ENCODE measurements at regions not wholly inside any gene's neighbourhood (a gene's known extent, or its start where the extent isn't known, plus 50 kb on each side); places are given as distances from the start of the nearest gene placed in this dataset.
"Not testable (repeated sequence)": the region's sequence is repeated elsewhere in the genome, so short reads cannot be mapped to it uniquely, and the experiment has no call there.

GRCh38 chr13:69649063-69649392 lies 458.6 kb upstream of the ATXN8OS start:
- DNase-seq = no peak

DNA sequence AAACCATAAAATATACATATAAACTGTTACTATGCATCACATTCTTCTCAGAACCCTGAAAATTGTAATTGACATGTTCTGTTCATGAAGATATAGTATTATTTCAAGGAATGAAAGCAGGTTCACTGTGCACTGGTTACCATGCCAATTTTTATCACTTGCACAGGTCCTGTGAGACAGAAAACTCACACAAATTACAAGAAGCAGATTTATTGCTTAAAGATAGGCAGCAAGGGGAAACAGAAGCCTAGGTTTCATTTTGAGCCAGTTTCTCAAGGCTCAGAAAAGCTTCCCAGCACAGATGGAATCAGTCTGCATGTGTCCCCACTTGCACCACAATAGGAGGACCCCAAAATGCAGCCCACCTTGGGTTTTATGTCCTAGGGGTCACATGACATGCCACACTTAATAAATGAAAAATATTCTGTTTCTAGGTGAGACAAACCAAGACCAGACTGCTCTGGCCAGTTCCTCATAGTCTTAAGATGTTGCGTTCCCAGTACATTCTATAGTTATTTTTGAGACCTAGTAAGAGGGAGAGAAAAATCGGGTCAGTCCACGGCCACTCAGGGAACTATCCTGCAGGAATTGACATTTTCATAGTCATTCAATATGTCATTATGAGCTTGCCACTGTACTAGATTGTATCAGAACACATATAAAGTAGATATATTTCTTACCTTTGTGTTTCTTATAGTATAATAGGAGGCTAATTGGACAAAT lies 459.1 kb upstream of the ATXN8OS start:
- DNase-seq = no peak

DNA sequence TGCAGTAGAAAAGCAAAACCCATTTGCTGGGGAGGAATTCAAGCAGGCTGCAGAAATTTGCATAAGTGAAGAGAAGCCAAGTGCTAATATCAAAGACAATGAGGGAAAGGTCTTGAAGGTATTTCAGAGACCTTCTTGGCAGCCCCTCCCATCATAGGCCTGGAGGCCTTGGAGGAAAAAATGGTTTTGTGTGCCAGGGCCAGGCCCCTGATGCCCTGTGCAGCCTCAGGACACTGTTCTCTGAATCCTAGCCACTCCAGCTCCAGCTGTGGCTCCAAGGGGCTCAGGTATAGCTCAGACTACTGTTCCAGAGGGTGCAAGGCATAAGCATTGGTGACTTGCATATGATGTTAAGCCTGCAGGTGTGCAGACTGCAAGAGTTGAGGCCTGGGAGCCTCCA lies 463.2 kb upstream of the ATXN8OS start:
- no peak for DNase-seq

DNA sequence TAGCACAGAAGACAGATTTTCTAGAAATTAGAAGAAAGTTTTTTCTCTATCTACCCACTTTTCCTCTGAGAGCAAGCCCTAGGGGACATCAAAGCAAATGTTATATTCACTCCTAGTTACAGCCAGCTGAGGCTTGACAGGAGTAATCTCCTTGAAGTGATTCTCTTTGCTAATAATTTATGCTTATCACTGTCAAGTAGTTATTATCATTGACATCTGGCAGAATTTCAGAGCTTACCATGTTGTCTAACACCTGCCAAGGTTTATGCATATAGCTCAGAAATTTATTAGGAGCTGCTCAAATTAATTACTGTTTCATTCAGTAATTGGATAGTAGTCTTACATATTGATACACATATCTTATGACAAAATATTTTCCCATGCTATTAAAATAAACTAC lies 465.9 kb upstream of the ATXN8OS start:
- DNase-seq = no peak

GRCh38 chr13:69633044-69633443 lies 474.6 kb upstream of the ATXN8OS start:
- no peak for DNase-seq

DNA sequence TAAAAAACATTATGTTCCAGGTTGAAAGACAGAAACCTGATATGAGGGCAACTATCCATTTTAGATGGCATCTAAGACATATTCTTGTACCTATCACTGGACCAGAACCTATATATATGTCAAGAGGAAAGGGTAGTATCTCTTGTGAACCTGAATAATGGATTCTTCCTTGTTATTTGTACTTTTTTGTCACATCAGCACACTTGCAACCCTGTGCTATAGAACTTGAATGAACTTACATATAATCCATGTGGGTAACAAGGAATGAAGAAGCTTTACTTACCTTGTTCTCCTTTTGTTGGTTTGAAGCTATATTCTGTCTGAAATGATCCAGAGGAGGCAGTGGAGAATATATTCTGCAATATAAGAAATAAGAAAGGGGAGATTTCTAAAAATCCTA lies 483.7 kb upstream of the ATXN8OS start:
- DNase-seq = no peak

GRCh38 chr13:69619651-69620050 lies 488.0 kb upstream of the ATXN8OS start:
- DNase-seq = no peak

DNA sequence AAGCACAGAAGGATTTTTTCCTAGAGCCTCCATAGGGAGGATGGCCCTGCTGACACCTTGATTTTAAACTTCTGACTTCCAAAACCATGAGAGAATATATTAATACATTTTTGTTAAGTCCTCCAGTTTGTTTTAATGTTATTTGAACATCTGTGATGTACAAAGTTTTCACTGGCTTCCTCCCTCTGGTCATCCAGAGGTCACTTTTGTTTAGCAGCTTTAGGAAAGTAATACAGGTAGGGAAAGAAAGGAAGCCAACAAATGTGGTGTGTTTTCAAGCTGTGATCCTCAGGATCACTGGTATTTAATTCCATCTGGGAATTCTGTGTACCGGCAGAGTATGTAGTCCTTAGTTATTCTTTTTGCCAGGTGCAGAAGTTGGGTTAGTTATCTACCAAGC lies 488.8 kb upstream of the ATXN8OS start:
- no peak for DNase-seq

DNA sequence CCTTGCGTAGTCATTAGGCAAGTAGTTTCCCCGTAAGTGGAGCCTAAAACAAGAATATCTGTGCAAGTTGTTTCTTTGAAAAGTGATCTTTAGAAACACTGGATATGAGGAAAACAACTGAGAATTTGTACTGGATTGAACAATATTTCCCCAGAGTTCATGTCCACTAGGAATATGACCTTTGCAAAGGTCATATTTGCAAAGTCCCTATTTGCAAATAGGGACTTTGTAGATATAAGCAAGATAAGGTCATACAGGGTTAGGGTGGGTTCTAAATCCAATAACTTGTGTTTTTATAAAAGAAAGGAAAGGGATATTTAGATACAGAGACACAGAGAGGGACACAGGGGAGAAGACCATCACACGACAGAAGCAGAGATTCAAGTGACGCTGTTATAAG lies 489.2 kb upstream of the ATXN8OS start:
- no peak for DNase-seq

DNA sequence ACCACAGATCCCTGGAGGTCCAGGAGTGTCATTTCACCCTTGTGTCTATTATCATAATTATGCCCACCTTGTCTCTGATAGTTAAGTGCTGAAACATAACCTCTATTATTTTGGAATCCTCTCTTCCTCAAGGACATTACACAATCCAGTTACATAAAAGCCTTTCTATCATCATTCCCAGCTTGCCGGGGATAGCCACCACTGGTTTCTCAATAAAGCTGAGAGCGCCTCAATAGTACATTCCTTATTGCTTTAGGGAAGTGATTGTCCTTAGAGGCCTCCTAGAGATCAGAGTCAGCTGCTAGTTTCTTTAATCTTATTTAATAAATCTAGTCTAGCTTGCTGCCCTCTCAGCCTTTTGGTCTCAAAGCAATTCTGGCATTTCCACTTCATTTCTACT lies 490.0 kb upstream of the ATXN8OS start:
- DNase-seq = no peak

DNA sequence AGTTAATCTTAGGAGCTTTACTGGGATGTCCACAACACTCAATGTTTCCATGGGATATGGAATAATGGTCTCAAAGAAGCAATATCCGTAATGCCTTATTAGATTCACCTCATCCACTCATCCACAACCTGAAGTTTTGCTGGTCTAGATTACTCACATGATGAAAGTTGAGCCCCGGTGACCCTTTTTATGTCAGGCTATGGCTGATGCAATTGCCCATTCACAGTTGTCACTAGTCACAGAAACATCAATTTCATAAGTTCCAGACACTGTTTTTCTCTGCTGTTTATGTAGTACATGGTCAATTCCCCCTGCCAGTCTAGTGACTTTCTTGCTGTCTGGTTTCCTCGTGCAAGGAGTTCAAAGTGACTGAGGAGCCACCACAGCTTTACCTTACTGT lies 491.2 kb upstream of the ATXN8OS start:
- no peak for DNase-seq

GRCh38 chr13:69615055-69615454 lies 492.6 kb upstream of the ATXN8OS start:
- not testable (repeated sequence) for DNase-seq

GRCh38 chr13:69604698-69605097 lies 502.9 kb upstream of the ATXN8OS start:
- no peak for DNase-seq

DNA sequence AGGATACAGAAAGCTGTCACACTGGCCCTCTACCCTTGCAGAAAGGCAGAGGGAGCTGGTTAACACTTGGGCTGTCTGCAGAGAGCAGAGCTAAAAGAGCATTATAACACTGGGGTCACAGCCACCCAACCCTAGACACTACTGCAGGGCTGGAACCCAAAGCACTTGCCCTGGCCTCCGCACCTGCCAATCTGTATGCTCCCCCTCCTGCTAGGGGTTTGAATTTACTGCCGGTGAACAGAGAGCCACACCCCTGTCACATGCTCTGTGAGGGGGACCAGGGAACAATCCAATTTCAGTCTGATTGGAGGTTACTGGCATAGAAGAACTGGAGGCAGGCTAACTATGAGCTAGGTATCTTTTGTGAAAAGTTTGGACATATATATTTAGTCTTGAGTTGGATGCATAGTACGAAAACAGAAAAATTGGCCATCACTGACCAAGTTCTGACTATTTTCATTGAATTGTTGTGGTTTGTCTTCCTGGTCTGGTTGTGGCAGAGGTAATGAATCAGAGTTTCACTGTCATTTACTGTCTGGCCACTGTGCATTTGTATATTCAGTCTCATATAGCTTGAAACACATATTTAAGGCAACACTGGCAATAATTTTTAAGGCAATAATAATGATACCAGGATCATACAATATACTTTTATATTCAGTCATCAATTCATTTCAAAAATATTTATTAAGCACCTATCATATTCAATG lies 504.3 kb upstream of the ATXN8OS start:
- no peak for DNase-seq

- no peak for DNase-seq
Measured at GRCh38 chr13:69601661-69602060, 506.0 kb upstream of the ATXN8OS start.

- DNase-seq = no peak
Measured at GRCh38 chr13:69600811-69601210, 506.8 kb upstream of the ATXN8OS start.

DNA sequence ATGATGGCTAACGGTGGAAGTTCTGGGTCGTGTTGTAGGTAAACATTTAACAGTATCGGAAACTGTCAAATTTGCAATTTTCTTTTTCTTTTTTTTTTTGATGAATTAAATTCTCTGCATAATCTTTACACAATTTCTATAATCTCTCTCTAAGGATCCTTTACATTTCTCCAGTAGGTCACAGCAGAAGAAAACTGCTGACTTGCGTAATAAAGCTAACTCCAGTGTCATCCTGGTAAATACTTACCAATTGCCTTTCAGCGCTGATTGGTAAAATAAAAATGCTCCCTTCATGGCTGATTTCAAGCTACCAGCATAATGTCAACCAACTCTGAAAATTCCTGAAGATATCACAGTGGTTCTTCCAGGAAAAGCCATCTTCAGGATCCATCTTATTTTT lies 510.5 kb upstream of the ATXN8OS start:
- no peak for DNase-seq

DNA sequence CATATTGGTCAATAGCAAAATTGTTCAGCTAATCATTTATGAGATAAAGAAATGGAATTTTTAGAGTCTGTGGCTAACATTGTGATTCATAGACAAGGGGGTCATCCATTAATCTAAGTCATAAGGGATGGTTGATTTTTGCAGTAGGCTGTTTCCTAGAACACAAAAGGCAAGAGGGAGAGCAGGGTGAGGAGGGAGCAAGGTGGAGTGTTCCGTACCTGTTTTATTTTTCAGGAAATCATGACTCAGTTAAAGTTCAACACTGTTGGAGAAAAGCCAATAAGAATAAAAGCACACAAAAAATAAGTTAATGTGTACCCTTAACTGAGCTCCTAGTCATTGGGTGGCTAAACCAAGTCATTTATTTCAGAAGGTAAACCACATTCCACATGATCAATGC lies 512.4 kb upstream of the ATXN8OS start:
- no peak for DNase-seq

GRCh38 chr13:69591437-69591836 lies 516.2 kb upstream of the ATXN8OS start:
- no peak for DNase-seq

GRCh38 chr13:69589531-69590235 lies 517.9 kb upstream of the ATXN8OS start:
- no peak for DNase-seq

DNA sequence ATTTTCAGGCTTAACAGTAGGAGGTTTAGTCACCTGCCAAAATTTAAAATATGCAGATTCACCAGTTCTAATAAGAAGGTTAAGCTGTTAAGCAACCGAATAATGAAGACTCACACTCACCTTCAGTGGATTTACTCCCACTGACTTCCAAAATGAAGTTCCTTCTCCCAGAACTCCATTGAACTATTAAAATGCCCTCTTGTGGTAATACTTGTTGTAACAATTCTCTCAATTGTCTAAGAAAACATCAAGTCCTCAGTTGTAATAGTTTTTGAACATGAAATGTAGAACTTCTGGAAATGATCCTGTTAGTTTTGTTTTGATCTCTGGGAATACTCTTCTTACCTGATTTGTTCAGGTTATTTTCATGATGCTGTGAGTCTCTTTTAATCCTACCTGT lies 522.0 kb upstream of the ATXN8OS start:
- DNase-seq = no peak

DNA sequence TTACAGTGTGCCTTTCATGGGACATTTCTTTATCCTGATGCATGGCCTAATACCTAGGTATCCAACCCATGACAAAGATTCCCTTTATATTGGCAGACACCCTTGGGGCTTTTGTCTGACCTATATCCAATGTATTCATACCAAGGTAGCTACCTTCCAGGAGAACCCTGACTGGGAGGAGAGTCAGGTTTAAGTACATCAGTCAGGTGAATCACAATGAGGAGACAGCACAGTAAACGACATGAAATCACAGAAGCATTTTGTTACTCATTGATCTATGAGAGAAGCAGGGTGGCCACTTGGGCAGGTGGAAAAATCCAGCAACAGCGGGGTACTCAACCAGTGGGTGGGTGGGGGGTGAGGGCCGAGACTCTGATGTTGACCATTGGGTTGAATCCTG lies 527.4 kb upstream of the ATXN8OS start:
- no peak for DNase-seq

GRCh38 chr13:69579351-69579750 lies 528.3 kb upstream of the ATXN8OS start:
- DNase-seq = no peak
